Right kidney (tissue), 1 donor: ENCODE measurements at regions not wholly inside any gene's neighbourhood (a gene's known extent, or its start where the extent isn't known, plus 50 kb on each side); places are given as distances from the start of the nearest gene placed in this dataset.

Source experiments
- DNase-seq: peaks from one replicate; pipeline ENCODE4 v3.0.0-alpha.2; 2016

DNA sequence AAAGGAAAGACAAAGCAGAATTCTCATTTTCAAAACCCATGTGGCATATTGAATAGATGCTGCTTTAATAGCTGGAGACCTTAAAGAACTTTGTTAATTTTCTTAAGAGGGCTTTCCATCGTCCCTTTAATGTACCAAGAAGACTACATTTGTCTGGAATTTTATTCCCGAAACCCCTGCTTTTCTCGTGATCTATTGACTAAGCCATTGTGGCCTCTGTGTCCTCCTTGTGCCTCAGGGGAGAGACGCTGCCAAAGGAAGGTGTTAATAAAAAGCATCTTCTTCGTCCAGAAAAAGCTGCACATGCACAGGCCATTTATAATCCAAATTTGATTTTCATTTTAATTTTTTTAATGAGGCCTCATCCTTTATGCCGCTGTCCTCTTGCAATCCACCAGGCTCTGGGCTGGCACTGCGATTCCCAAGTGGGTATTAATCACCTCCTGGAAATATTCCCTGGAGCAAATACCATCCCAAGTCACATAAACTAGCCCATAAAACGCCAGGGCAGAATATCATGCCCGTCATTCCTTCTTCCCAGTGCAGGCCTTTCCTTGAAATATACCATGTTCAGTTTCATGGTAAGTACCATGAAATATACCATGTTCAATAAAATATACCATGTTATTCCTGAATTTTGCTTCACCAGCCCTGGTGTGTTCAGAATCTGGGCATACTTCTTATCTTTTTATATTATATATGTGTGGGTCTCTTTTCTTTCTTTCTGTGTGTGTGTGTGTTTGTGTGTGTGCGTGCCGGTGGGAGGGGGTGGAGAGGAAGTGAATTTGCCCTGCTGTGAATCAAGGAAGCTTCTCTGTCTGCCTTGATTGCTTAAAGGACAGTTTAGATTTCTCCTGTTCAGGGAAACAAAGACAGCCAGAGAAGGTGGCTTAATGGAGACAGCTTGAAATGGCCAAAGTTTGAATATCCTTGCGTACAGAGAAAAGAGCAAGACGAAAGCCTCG lies 147.6 kb downstream of the PHETA1 start:
- DNase-seq = no peak

DNA sequence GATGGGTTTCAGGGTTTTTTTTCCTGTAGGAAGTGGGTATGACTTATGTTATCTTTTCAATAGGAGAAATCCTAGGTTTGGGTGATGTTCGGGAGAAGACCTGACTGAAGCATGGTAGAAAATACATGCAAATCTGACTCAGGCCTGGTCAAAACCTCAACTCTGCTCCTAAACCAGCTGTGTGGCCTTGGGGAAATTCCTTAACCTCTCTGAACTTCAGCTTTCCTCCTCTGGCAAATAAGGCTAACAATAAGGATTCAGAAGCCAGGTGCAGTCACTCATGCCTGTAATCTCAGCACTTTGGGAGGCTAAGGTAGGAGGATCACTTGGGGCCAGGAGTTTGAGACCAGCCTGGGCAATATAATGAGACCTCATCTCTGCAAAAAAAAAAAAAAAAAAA lies 148.5 kb downstream of the PHETA1 start:
- DNase-seq = no peak

DNA sequence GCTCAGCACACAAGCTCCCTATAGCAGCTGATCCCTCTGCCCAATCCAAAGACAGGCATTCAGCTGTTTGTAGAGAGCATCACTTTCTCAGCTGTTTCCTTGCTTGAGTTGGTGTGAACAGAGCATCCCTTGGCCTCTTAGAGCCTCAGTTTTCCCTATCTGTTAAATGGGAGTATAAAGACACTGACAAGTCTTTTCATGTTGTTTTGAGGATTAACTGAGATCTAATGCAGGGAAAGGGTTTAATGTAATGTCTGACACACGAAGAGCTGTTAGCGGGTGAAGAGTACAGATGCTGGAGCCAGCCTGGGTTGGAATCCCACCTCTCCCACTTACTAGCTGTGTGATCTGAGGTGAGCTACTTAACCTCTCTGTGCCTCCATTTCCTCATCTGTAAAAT lies 149.5 kb downstream of the PHETA1 start:
- DNase-seq = no peak

DNA sequence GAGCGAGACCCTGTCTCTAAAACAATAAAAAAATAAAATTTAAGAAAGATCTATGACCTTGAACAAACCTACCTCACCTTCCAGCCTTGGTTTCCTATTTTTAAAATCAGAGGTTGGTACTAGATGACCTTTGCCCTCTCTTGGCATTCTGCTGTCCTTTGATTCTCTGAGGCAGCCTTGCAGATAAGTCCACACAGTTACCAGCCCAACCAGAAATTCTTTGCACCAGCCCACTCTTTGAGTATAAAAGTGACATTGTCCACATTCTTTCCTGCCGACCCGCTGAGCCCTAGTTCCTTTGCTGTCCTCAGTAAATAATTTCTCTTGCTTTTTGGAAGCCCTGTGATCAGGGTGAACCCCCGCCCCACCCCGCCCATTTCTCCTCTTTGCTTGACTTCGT lies 150.4 kb downstream of the PHETA1 start:
- no peak for DNase-seq

DNA sequence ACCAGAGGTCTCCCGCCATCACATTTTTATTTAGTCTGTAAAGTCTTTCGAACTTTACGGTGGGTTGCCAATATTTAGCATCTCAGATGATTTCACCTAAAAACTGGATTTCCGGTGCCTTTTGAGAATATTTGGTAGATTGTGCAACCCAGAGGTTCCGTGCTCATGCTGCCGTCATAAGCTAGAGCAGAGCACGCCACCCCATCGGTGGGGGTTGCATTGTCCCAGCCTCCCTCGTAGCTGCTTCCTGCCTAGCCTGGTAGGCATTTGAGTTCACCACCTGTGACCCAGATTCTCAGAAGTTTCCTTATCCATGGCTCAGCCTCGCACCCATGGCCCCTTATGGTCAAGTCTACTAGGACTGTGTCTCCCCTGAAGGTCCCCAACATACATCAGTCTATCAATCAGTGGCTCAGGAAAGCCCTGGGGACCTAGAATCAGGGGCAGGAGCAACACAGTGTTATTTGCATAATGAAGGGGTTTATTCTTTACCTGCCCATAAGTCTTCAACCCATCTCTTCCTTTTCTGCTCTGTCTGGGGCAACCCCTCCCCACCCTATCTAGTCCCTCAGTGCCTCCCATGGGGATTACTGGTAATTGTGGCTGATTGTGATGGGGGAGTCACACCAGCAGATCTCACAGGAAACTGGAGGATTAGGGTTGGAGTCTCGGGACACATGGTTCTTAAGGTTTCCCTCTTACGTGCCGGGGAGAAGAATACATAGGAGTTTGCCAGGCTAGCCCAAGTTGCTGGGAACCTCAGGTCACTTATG lies 152.3 kb downstream of the PHETA1 start:
- no peak for DNase-seq

DNA sequence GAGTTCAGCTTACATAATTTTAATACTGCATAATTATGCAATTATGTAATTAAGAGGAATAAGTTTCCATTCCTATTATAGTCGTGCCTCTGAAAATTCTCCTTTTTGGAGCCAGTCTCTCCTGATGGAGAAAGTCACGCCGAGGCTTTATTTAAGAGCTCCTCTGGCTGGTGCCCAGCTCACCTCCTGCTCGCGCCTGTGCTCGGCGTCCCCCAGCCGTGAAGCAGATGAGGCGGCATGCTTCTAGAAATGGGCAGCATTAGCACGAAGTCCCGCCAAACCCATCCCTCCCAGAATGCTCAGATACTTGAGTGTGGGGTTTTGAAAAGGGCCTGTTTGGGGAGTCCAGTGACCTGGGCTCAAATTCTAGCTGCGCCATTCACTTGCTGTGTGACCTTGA lies 153.0 kb downstream of the PHETA1 start:
- DNase-seq = no peak

DNA sequence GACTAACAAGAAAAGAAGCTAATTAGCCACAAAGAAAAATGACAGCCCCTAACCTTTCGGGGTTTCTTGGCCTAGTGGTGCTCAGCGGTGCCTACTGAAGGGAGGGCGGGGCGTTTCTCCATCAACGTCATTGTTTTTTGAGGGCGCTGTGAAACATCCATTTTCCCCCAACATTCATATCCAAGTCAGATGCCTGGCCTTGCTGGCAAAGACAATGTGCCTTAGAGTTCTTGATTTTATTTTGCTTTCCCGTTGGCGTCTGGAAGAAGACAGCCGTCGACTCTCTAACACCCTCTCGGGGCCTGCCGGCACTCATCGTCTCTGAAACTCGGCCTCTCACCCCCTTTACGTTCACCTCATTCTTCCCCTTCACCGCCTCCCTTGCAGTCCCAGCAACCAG lies 154.5 kb downstream of the PHETA1 start:
- DNase-seq = no peak

DNA sequence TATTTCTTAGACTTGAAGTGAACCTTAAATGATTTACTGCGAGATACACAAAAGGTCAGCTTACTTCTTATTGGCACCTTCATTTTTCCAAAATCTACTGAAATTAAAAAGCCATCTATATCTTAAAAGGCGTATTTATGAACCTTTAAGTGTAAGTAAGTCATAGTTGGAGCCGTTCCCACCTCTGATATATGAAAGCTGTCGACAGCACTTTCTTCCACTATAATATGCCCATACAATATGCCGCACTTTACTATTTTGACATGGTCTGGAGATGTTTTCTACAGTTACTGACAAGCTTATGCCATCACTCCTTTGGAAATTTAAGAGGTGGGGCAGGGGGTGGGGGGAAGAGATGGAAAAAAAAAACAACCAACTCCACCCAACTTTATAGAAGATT lies 155.3 kb downstream of the PHETA1 start:
- DNase-seq = no peak

DNA sequence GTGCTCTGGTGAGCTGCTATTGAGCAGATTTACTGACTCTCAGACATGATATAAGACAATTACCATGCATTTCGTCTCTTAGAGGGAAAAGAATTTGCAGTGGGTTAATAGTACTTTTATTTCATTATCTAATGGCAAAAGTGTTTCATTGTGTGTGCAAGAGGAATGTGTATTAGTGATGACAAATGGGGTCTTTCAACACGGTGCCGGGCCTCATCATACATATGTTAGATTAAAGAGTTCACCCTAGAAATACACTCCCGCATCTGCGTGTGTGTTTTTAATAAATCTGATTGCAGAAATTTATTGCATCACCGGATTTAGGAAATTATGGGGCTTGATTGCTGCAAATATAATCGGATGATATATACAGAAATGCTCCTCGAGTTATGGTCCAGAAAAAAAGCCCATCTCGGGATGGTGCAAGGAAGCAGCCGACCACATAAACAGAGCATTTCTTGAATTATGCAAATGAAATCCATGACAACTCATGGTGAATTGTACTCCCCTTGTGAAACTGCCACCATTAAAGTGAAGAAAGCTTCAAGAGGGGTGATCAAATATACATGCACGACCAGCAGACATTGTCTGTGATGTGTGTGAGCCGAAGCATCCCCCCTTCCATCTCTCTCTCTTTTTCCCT lies 156.0 kb downstream of the PHETA1 start:
- no peak for DNase-seq

DNA sequence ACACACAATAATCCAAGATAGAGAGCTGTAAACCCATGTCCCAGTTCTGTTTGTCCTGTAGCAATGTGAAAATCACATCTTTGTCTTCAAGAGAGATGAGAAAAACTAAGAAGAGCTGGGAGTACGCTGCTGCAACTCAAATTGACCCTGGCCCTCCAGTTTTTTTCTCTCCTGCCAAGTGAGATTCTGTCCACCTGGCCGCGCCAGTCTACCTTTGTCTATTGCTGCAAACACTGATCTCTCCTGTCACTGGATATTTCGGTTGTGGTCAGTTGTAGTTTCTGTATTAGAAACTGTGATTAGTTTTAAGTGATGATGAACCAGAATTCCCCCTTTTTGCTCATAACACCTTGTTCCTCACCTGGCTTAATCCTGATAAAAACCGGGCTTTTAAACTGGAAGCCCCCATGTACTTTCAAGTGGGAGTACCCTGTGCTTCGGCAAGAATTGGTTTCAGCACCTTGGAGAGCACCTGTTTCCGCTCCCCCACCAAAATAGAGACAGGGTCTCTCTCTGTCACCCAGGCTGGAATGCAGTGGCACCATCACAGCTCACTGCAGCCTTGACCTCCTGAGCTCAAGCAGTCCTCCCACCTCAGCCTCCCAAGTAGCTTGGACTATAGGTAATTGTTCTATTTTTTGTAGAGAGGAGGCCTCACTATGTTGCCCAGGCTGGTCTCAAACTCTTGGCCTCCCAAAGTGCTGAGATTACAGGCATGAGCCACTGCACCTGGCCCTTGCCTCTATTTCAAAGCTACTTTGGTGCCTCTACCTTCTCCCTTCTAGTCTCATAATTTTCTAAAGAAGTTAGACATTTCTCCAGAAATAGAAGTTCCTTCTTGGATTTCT lies 156.8 kb downstream of the PHETA1 start:
- peak; percentile 43 for DNase-seq

DNA sequence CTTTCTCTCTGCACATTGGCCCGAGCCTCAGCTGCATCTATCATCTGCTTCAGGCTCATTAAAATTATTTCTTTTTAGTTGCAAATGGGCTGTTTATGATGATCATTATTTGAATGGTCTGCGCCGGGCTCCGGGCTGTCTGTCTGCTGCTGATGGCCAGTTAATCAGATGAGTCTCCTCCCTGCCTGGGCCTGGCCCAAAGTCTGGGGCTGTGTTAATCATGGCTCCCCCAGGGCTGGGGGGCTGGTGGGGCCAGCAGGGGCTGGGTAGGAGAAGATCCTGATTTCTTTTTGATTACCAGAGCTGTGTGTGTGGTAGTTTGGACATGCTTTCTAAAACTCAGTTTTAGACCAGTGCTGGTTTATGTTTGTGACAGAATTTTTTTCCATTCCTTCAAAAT lies 159.1 kb downstream of the PHETA1 start:
- no peak for DNase-seq

DNA sequence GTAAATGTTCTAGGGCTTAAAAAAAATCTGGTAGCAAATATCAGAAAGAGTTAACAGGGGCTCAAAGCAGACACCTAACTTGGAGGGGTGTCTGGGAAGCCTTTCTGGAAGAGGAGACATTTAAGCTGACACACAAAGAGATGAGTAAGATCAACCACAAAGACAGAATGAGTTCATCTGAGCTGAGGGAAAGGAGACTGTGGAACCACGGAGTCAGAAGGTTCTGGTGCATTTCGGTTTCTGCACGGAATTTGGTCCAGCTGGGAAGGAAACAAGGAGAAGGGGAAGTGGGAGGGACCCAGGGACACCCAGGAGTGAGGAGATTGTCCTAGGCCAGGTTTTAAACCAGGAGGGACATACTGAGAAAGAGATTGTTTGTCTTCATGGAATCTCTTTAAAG lies 161.1 kb downstream of the PHETA1 start:
- no peak for DNase-seq

DNA sequence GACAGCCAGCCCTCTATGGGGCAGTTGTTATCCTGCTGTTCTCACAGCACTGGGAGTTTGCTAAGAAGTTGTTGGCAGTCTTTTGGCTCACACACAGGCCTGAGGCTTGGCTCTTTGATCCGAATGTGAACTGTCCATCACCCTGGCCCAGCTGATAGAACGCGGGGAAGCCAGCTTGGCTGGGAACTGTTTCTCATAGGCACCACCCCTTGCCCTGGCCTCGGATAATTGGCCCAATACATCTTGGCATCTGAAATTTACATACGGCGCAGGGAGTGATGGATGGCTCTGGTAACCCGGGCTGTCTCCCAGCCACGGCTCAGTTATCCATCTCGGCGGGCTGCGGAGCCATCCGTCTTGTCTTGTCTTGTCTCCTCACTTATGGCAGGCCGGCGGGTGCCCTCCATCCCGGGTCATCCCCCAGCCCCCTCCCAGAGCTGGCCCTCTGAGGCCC lies 164.1 kb downstream of the PHETA1 start:
- no peak for DNase-seq

DNA sequence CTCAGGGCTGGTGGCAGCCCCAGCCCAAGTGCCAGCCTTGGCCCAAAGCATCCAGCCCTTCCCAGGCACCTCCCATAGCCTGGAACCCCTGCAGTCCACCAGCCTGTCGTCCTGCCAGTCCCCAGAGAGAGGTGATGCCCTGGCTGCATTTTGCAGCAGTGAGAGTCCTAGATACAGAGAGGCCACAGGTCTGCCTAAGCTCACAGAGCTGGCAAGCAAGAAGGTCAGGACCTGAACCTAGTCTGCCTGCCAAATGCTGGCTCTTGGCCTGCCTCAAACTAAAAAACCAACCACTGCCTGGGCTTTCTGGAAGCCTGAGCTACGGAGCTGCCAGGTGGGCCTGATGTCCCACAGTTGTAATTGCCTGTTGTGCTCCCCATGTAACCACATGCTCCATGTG lies 164.9 kb downstream of the PHETA1 start:
- no peak for DNase-seq

DNA sequence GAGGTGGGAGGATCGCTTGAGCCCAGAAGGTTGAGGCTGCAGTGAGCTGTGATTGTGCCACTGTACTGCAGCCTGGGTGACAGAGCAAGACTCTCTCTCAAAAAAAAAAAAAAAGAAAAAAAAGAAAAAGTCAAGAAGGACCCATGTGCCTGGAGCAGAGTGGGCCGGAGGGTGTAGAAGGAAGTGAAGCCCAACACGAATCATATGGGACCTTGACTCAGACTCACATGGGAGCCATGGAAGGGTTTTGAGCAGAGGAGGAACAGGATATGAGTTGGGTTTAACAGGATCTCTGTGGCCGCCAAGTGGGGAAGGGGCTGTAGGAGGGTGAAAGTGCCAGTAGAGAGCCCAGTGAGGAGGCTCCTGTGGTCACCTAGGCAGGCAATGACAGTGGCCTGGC lies 165.4 kb downstream of the PHETA1 start:
- no peak for DNase-seq

DNA sequence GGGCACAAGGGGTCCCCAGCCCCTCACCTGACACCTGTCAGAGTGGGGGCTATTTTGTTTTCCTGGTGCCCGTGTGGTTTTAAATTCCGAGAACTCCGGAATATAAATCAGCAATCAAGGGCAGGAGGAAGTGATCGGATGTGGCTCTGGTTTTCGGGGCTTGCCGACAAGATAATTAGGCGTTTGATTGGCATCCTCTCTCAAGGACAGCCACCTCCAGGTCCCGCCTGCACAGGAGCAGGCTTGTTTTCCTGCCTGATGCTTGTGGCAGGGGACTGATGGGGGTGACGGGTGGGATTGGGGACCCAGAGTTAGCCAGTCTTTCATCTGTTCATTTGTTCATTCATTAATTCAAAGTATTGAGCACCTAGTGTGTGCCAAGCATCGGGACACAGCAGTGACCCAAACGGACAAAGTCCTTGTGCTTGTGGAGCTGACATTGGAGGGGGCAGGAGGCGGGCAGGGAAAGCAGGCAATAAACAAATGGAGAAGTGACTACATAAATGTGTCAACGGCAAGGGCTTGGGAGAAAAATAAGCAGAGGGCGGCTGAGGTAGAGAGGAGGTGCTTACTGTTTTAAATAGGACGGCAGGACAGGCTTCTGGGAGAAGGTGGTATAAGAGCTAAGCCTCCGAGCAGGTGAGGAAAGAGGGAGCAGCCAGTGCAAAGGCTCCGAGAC lies 166.5 kb downstream of the PHETA1 start:
- DNase-seq = no peak

DNA sequence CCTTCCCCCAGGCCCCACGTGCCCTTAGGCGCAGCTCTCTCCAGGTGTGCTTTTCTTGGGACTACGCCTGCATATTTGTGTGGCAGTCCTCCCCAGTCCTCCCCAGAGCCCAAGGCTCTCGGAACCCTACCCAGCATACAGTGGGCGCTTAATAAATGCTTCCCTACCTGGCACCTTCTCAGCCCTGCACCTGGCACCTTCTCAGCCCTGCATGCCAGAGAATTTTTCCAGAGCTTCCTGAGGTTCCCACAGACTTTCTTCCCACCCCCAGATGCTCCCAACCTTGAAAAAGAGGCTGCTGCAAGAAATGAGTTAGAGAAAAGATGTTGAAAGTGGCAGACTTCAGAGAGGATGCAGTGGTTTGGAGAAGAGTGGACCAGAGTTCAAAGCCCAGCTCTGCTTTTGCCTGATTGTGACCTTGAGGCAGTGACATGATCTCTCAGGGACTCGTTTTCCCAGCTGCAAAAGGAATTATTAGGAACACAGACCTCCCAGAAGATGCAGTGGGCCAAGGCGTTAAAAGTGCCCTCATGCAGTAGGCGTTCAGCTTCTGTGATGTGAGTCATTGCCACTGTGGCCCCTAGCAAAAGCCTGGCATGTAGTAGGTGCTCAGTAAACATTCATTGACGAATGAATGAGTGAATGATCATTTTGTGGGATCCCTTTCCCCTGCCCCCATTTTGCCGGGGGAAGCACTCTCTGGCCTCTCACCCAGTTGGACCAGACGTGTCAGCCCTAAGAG lies 167.2 kb downstream of the PHETA1 start:
- no peak for DNase-seq

DNA sequence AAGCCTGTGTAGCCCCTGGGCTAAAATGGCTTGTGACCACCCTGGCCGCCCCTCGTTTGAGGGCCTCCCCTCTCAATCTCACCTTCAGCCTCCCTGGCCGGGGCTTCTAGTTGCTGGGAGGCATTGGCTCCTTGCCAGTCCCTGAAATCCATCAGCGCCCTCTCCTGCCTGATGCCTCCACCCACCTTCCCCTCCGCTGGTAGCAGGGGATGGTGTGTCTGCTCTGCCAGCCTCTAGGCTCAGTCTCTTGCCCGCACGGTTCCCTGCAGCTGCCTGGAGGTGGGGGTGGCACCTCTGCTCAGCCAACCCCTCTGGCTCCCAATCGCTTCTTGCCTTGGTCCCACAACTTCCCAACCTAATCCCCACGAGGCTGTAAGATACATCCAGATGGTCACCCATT lies 167.9 kb downstream of the PHETA1 start:
- no peak for DNase-seq

DNA sequence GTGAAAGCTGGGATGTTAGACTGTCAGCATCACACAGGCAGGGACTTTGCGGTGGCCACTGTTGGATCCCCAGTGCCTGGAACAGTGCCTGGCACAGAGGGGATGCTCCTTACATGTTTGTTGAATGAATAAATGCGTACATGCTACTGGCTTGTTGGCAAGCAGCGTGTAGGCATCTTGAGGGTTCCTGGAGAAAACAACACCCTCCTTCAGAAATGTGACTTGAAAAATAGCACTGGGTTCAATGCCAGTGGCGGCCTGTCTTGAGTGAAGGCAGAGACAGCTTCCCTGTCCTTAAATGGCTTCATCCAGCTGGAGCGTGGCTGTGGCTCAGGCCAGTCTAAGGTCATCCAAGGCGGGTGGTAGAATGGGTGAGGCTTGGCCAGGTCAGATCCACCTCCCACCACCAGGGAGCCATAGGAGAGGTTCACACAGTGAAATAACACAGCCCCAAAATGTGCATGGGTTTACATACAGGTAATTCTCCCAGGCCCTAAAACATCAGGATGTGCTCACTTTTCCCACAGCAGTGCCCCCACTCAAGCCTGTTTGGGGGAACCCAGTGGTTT lies 171.4 kb downstream of the PHETA1 start:
- no peak for DNase-seq

DNA sequence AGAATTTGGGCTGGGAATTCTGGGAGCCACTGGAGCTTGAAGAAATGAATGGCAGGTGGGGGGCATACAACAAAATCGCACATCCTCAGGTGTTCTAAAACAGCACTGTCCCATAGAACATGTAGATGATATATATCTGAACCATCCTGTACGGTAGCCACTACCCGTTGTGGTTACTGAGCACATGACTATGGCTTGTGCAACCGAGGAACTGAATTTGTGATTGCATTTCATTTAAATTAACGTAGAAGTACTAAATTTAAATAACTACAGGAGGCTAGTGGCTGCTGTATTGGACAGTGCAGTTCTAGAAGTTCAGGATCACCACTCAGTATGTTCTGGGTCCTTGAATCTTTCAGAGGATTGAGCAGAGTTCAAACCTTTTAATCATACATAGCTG lies 172.4 kb downstream of the PHETA1 start:
- DNase-seq = no peak
